Fibroblast of mammary gland (primary cell): ENCODE measurements at regions not wholly inside any gene's neighbourhood (a gene's known extent, or its start where the extent isn't known, plus 50 kb on each side); places are given as distances from the start of the nearest gene placed in this dataset.

Experiments used
- DNase-seq: peaks from one replicate; pipeline ENCODE4 v3.0.0-alpha.2; 2010; ENCODE audit warnings: low read depth
- H3K4me3 ChIP-seq: 2 replicates; pipeline ENCODE4 v1.5.1; 2011; ENCODE audit warnings: low read depth, mild to moderate bottlenecking, low read length, moderate library complexity; ENCODE audit not compliant: control insufficient read depth
- TF ChIP-seq, protein P1 (sequence below): conservative IDR thresholded peaks from 2 replicates; pipeline ENCODE4 v1.5.1; 2011; ENCODE audit warnings: low read depth, low read length, inconsistent platforms; ENCODE audit not compliant: control insufficient read depth, insufficient read depth

DNA sequence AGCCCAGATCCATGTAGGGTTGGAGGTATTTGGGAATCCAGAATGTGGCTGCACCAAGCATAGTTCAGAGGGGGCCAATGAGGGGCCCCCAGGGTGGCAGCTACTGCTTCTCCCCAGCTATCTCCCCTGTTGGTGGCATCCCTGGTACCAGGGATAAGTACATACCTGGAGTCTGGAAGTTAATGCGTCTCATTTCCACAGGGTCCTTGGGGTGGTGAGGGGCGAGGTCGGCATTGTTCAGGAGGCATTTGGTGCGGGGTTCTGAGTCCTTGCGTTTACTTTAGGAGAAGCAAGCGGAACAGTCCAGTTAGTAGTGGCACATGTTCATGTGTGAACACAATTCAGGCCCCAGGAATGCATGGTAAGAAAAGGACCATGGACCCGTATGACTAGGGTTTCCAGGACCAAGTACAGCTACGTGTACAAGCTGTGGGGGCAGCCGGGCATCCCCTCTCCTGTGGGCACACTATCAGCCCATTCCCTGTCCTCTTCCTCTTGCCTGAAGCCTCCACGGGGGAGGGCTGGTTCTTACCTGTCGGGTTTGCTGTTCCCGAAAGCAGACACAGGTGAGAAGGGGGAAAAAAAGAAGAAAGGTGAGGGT, 122.3 kb downstream of the PTPRS start:
- no peak overlapping the region for H3K4me3 ChIP-seq
- no peak for DNase-seq
- TF ChIP-seq, protein P1, sequence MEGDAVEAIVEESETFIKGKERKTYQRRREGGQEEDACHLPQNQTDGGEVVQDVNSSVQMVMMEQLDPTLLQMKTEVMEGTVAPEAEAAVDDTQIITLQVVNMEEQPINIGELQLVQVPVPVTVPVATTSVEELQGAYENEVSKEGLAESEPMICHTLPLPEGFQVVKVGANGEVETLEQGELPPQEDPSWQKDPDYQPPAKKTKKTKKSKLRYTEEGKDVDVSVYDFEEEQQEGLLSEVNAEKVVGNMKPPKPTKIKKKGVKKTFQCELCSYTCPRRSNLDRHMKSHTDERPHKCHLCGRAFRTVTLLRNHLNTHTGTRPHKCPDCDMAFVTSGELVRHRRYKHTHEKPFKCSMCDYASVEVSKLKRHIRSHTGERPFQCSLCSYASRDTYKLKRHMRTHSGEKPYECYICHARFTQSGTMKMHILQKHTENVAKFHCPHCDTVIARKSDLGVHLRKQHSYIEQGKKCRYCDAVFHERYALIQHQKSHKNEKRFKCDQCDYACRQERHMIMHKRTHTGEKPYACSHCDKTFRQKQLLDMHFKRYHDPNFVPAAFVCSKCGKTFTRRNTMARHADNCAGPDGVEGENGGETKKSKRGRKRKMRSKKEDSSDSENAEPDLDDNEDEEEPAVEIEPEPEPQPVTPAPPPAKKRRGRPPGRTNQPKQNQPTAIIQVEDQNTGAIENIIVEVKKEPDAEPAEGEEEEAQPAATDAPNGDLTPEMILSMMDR: no peak

DNA sequence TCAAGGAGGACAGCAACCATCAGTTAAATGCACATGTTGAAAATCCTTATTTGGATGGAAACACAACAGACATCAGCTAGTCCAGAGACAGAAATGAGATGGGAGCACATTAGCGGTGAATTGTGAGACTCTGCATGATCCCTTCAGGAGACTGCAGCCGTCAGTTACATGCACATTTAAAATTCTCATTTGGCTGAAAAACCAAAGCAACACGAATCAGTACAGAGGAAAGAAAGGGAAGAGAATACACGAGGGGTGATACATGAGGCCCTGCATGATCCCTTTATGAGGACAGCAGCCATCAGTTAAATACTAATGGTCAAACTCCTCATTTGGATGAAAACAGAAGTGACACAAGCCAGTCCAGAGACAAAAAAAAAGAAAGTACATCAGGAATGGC, 123.4 kb downstream of the PTPRS start:
- no peak overlapping the region for H3K4me3 ChIP-seq
- DNase-seq: no peak
- TF ChIP-seq, protein P1: no peak

DNA sequence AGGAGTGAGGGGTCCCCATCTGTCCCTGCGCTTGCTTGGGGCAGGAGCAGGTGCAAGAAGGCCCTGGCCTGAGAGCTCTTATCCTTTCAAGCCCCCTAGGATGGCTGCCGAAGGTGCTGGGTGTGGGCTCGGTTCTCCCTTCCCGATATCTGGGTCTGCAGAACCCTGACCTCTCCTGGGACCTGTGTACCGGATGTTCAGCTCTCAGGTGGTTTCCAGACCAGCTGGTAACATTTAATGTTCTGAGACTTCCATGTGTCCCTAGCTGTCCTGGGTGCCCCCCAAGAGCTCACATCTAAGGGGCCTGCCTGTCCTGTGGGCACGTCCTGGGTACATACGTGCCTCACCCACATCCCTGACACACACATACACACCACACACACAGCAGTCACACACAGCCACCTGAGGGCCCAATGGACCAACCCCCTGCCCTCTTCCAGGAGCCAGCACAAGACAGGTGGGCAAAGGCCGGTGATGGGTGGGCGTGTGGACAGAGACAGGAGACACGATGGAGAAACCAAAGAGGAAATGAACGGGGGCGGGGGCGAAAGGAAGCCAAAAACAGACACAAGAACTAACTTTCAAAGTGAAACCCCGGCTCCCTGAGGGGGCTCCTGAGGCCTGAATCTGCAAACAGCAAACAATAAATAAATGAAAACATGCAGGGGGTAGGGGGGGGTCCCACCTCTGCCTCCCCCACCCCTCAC, 124.3 kb downstream of the PTPRS start:
- TF ChIP-seq, protein P1: no peak
- DNase-seq: no peak
- no peak overlapping the region for H3K4me3 ChIP-seq

DNA sequence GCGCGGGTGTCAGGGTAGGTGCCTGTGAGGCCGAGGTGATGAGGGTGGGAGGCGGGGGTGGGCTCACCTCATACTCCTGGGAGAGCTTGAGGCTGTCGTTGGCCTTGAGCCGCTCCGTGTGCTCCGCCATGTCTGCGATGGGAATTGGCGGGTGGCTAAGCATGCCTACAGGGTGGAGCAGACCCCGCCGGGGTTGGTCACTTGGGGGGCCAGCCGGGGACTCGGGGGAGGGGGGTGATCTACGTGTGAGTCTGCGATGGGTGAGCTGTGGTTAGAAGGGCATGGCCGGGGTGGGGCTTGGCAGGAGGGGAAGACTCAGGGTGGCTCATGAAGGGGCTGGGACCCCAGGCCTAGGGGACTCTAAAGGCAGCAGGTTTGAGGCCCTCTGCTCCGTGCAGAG, 125.2 kb downstream of the PTPRS start:
- H3K4me3 ChIP-seq: no peak overlapping the region
- TF ChIP-seq, protein P1: no peak
- DNase-seq: no peak

DNA sequence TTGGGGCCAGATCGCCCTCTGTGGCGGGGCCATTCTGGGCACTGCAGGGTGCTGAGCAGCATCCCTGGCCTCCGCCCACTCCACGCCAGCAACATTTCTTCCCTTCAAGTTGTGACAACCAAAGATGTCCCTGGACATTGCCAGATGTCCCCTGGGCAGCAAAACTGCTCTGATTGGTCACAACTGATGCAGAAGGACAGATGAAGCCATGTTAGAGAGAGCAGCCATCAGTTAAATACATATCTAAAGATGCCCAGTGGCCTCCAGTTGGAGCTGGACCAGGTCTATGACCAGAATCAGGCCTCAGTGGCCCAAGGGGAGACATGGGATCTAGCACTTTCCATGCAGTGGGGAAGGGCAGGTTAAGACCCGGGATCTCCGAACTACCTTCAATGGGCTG, 125.7 kb downstream of the PTPRS start:
- no peak overlapping the region for H3K4me3 ChIP-seq
- DNase-seq: no peak
- TF ChIP-seq, protein P1: no peak

DNA sequence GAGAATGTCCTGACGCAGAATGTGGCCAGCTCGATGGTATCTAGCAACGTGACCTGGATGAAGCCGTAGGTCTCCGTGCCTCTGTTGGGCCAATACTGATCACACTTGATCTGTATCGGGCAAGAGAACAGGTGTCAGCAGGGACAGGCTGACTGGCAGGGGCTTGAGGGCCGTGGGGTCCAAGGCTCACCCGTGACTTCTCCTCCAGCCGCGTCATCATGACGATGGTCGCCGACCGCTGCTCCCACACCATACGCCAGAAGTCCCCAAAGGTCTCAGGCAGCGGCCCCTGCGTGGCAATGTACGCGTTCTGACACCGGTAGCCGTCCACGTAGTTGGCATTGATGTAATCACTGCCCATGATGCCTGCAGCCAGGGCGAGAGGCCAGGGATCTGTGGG, 126.2 kb downstream of the PTPRS start:
- TF ChIP-seq, protein P1: no peak
- no peak overlapping the region for H3K4me3 ChIP-seq
- no peak for DNase-seq
